HEK293T (cell line): ENCODE measurements at regions not wholly inside any gene's neighbourhood (a gene's known extent, or its start where the extent isn't known, plus 50 kb on each side); places are given as distances from the start of the nearest gene placed in this dataset.
"Not testable (repeated sequence)": the region's sequence is repeated elsewhere in the genome, so short reads cannot be mapped to it uniquely, and the experiment has no call there.

Experiments
- CTCF ChIA-PET: fragments of 350-600 bp; formaldehyde crosslinking; extraction: SDS; loops from one replicate; lab custom pipeline; 2021; ENCODE audit warnings: antibody characterized with exemption, inconsistent platforms; lab: Yijun Ruan, JAX
- POLR2A ChIA-PET: fragments of 350-600 bp; formaldehyde crosslinking; extraction: SDS; loops from one replicate; lab custom pipeline; 2020; ENCODE audit warnings: antibody characterized with exemption, inconsistent platforms; lab: Yijun Ruan, JAX
- DNase-seq: peaks from one replicate; pipeline ENCODE4 v3.0.0; 2012; ENCODE audit warnings: mixed read lengths; ENCODE audit errors: extremely low spot score
- ARNT ChIP-seq: fragments of 450-650 bp; IDR thresholded peaks from 2 replicates; pipeline ENCODE4 v1.6.1; 2017; ENCODE audit warnings: mild to moderate bottlenecking
- BHLHE40 ChIP-seq: fragments of 450-650 bp; IDR thresholded peaks from 2 replicates; pipeline ENCODE4 v1.6.1; 2016; ENCODE audit warnings: mild to moderate bottlenecking, moderate library complexity, borderline replicate concordance
- CTBP1 ChIP-seq: fragments of 450-650 bp; IDR thresholded peaks from 2 replicates; pipeline ENCODE4 v1.6.1; 2016; ENCODE audit warnings: borderline replicate concordance
- ELF4 ChIP-seq: fragments of 450-650 bp; IDR thresholded peaks from 2 replicates; pipeline ENCODE4 v1.6.1; 2017; ENCODE audit warnings: antibody characterized with exemption
- FOXA1 ChIP-seq: fragments of 450-650 bp; IDR thresholded peaks from 2 replicates; pipeline ENCODE4 v1.6.1; 2016; ENCODE audit warnings: mild to moderate bottlenecking
- FOXK2 ChIP-seq: fragments of 450-650 bp; IDR thresholded peaks from 2 replicates; pipeline ENCODE4 v1.6.1; 2016; ENCODE audit warnings: mild to moderate bottlenecking
- FOXM1 ChIP-seq: fragments of 450-650 bp; IDR thresholded peaks from 2 replicates; pipeline ENCODE4 v1.6.1; 2017; ENCODE audit warnings: mild to moderate bottlenecking, borderline replicate concordance
- HDGF ChIP-seq: fragments of 450-650 bp; IDR thresholded peaks from 2 replicates; pipeline ENCODE4 v1.6.1; 2017; ENCODE audit warnings: antibody characterized with exemption, borderline replicate concordance
- L3MBTL2 ChIP-seq: fragments of 450-650 bp; conservative IDR thresholded peaks from 2 replicates; pipeline ENCODE4 v1.6.1; 2016; ENCODE audit warnings: mild to moderate bottlenecking
- LEF1 ChIP-seq: fragments of 450-650 bp; IDR thresholded peaks from 2 replicates; pipeline ENCODE4 v1.6.1; 2017; ENCODE audit warnings: mild to moderate bottlenecking, borderline replicate concordance
- NFRKB ChIP-seq: fragments of 450-650 bp; IDR thresholded peaks from 2 replicates; pipeline ENCODE4 v1.6.1; 2016; ENCODE audit warnings: mild to moderate bottlenecking, moderate library complexity
- PKNOX1 ChIP-seq: fragments of 450-650 bp; IDR thresholded peaks from 2 replicates; pipeline ENCODE4 v1.6.1; 2016
- SP1 ChIP-seq: fragments of 450-650 bp; IDR thresholded peaks from 2 replicates; pipeline ENCODE4 v1.6.1; 2017
- SUZ12 ChIP-seq: fragments of 450-650 bp; IDR thresholded peaks from 2 replicates; pipeline ENCODE4 v1.6.1; 2016; ENCODE audit warnings: mild to moderate bottlenecking
- TARDBP ChIP-seq: fragments of 450-650 bp; IDR thresholded peaks from 2 replicates; pipeline ENCODE4 v1.6.1; 2016
- ZNF384 ChIP-seq: fragments of 450-650 bp; IDR thresholded peaks from 2 replicates; pipeline ENCODE4 v1.6.1; 2016

- TF ChIP-seq L3MBTL2 = no peak
- TF ChIP-seq PKNOX1 = no peak
- TF ChIP-seq BHLHE40 = no peak
- no peak for TF ChIP-seq FOXK2
- no peak for TF ChIP-seq TARDBP
- TF ChIP-seq ARNT = no peak
- no peak for TF ChIP-seq FOXA1
- TF ChIP-seq LEF1 = no peak
- TF ChIP-seq CTBP1 = no peak
- TF ChIP-seq ZNF384 = no peak
- no peak for TF ChIP-seq HDGF
- no peak for TF ChIP-seq SUZ12
- no peak for TF ChIP-seq NFRKB
- TF ChIP-seq ELF4 = no peak
- TF ChIP-seq FOXM1 = no peak
- no peak for TF ChIP-seq SP1
- ChIA-PET POLR2A (no interaction called here), CTCF (no interaction called here)
- DNase-seq = no peak
Observed at GRCh38 chr6:20014508-20014907, 177.3 kb downstream of the ID4 start.

- DNase-seq = no peak
- POLR2A ChIA-PET = no interaction called here
- no peak for TF ChIP-seq BHLHE40
- no peak for TF ChIP-seq SP1
- TF ChIP-seq FOXK2 = no peak
- TF ChIP-seq ZNF384 = no peak
- no peak for TF ChIP-seq FOXA1
- TF ChIP-seq FOXM1 = no peak
- no peak for TF ChIP-seq L3MBTL2
- TF ChIP-seq ELF4 = no peak
- no peak for TF ChIP-seq TARDBP
- no peak for TF ChIP-seq LEF1
- TF ChIP-seq ARNT = no peak
- TF ChIP-seq NFRKB = no peak
- TF ChIP-seq SUZ12 = no peak
- TF ChIP-seq PKNOX1 = no peak
- TF ChIP-seq HDGF = no peak
- TF ChIP-seq CTBP1 = no peak
- CTCF ChIA-PET = no interaction called here
Observed at GRCh38 chr6:20020526-20020925, 183.4 kb downstream of the ID4 start.

- DNase-seq = no peak
- CTCF ChIA-PET = no interaction called here
- POLR2A ChIA-PET = no interaction called here
- TF ChIP-seq HDGF (no peak), SP1 (no peak), SUZ12 (no peak), L3MBTL2 (no peak), PKNOX1 (no peak), LEF1 (no peak), ARNT (no peak), CTBP1 (no peak), FOXK2 (no peak)
Observed at GRCh38 chr6:20021795-20022194, 184.6 kb downstream of the ID4 start.

GRCh38 chr6:20023549-20024315, 186.6 kb downstream of the ID4 start:
- CTCF ChIA-PET = interaction anchor here (1.6 kb wide), 1 partner anchor 103 kb away, joined by 3 read pairs; no protein-coding TSS in a partner anchor
- not testable (repeated sequence) for DNase-seq

GRCh38 chr6:20024316-20024673, 187.1 kb downstream of the ID4 start:
- TF ChIP-seq L3MBTL2 (no peak), HDGF (no peak), BHLHE40 (no peak), PKNOX1 (no peak), ZNF384 (no peak), TARDBP (no peak), FOXK2 (no peak), SUZ12 (no peak), NFRKB (no peak), ARNT (no peak), FOXA1 (no peak), ELF4 (no peak), SP1 (no peak)
- CTCF ChIA-PET = interaction anchor here (1.6 kb wide), 1 partner anchor 102 kb away, joined by 3 read pairs; no protein-coding TSS in a partner anchor
- POLR2A ChIA-PET = no interaction called here
- DNase-seq = no peak

More at GRCh38 chr6:20023549-20024315, 186.6 kb downstream of the ID4 start:
- POLR2A ChIA-PET = not testable (repeated sequence)

- TF ChIP-seq SUZ12 = no peak
- no peak for TF ChIP-seq BHLHE40
- no peak for TF ChIP-seq TARDBP
- TF ChIP-seq FOXM1 = no peak
- TF ChIP-seq PKNOX1 = no peak
- TF ChIP-seq FOXK2 = no peak
- no peak for TF ChIP-seq HDGF
- no peak for TF ChIP-seq ELF4
- TF ChIP-seq NFRKB = no peak
- no peak for TF ChIP-seq L3MBTL2
- no peak for TF ChIP-seq LEF1
- TF ChIP-seq FOXA1 = no peak
- no peak for TF ChIP-seq ARNT
- TF ChIP-seq CTBP1 = no peak
- no peak for TF ChIP-seq ZNF384
- TF ChIP-seq SP1 = no peak
- ChIA-PET CTCF (no interaction called here), POLR2A (no interaction called here)
- DNase-seq = no peak
Observed at GRCh38 chr6:20024978-20025377, 187.3 kb downstream of the MBOAT1 start.
